ENCODE measurements at regions not wholly inside any gene's neighbourhood (a gene's known extent, or its start where the extent isn't known, plus 50 kb on each side); places are given as distances from the start of the nearest gene placed in this dataset.

DNA sequence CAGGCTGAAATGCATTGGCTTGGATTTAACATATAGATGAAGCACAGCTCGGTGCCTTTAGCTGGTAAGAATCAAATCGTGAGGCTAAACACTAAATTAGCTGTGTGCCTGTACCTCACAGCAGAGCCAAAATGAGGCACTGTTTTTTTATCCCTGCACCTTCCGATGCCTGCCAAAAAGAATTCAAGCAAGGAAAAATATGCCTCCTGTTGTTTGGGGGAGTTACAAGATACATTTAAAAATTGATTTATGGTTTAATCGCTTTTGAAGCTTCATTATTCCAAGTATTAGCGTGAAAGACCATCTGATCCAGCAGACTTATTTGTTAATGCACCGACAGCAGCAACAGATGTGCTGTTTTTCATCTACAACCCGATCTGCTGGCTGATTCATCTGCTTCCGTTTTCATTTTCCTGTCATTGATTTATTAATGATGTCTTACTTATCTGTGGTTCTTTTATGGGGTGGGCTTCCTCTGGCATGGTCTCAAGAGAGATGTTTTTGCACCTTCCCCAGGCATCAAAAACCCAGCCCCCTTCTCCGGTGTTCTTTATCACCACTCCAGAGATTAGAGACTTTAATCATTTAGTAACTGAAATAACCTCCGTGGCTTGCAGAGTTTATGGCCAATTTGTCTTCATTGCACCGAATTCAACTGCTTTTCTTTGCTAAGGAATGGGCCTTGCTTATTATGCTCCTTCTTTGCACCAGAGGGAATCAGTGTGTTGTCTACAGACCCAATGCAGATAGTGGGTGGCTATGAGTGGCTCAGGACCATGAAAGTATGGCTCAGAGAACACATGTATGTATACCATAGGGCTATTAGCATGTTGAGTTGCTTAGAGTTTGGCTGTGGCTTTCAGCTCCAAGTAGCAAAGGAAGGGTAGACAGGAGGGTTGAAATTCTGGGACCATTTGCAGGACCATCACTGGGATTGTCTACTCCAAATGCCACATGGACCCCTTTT is 166.8 kb upstream of the TMEM260 start:
- Mint-ChIP-seq H3K36me3 (no peaks in the 10 kb centered on the region), H3K4me1 (no peaks in the 10 kb centered on the region), H3K27ac (no peak overlapping the region), H3K4me3 (no peak overlapping the region), H3K27me3 (ENCODE audit: low read depth) (no peaks in the 10 kb centered on the region), H3K9me3 (peaks cover 9% of the 10 kb centered on the region)
- ATAC-seq, result no peak
- ChIA-PET POLR2A (no interaction called here), CTCF (no interaction called here)
- DNase-seq (ENCODE audit: low spot score), result no peak
- TF ChIP-seq, protein P1, sequence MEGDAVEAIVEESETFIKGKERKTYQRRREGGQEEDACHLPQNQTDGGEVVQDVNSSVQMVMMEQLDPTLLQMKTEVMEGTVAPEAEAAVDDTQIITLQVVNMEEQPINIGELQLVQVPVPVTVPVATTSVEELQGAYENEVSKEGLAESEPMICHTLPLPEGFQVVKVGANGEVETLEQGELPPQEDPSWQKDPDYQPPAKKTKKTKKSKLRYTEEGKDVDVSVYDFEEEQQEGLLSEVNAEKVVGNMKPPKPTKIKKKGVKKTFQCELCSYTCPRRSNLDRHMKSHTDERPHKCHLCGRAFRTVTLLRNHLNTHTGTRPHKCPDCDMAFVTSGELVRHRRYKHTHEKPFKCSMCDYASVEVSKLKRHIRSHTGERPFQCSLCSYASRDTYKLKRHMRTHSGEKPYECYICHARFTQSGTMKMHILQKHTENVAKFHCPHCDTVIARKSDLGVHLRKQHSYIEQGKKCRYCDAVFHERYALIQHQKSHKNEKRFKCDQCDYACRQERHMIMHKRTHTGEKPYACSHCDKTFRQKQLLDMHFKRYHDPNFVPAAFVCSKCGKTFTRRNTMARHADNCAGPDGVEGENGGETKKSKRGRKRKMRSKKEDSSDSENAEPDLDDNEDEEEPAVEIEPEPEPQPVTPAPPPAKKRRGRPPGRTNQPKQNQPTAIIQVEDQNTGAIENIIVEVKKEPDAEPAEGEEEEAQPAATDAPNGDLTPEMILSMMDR (IDR thresholded peaks at IDR 0.05), result no peak
- TF ChIP-seq SOX15 (CRISPR knock-in tag; IDR thresholded peaks at IDR 0.05), result no peak

DNA sequence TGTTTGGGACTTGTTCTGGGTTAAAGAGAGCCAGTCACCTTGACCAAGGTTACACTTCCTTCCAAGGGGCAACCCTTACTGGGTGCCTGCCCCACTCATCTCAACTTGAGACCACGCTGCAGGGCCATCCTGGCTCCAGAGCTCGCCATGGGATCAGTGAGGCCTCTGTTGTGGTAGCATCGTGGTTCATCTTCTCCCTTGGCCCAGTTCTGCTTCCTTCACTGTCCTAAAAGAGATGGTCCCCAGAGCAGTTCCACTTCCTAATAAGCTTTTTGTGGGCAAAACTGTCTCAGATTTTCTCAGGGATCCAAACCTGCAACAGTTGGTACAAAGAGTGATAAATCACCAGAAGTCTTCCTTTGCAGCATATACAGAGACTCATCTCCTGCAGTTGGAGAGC is 165.9 kb upstream of the TMEM260 start:
- POLR2A ChIA-PET, result no interaction called here

More for the DNA sequence above, 165.9 kb upstream of the TMEM260 start:
- TF ChIP-seq ZNF219 (CRISPR knock-in tag; IDR thresholded peaks at IDR 0.05; ENCODE audit: borderline replicate concordance), result no peak
- no peak for TF ChIP-seq RELA (CRISPR knock-in tag; IDR thresholded peaks at IDR 0.05; ENCODE audit: borderline replicate concordance)
- no peak for TF ChIP-seq NR1H2 (CRISPR knock-in tag; IDR thresholded peaks at IDR 0.05)
- TF ChIP-seq, protein P2, sequence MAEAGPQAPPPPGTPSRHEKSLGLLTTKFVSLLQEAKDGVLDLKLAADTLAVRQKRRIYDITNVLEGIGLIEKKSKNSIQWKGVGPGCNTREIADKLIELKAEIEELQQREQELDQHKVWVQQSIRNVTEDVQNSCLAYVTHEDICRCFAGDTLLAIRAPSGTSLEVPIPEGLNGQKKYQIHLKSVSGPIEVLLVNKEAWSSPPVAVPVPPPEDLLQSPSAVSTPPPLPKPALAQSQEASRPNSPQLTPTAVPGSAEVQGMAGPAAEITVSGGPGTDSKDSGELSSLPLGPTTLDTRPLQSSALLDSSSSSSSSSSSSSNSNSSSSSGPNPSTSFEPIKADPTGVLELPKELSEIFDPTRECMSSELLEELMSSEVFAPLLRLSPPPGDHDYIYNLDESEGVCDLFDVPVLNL (CRISPR knock-in tag; IDR thresholded peaks at IDR 0.05; ENCODE audit: borderline replicate concordance, low read depth), result no peak
- TF ChIP-seq NFATC4 (CRISPR knock-in tag; IDR thresholded peaks at IDR 0.05), result no peak
- no peak for TF ChIP-seq OVOL2 (CRISPR knock-in tag; IDR thresholded peaks at IDR 0.05; ENCODE audit: borderline replicate concordance)
- no peak for TF ChIP-seq SOX15 (CRISPR knock-in tag; IDR thresholded peaks at IDR 0.05)
- TF ChIP-seq, protein P3, sequence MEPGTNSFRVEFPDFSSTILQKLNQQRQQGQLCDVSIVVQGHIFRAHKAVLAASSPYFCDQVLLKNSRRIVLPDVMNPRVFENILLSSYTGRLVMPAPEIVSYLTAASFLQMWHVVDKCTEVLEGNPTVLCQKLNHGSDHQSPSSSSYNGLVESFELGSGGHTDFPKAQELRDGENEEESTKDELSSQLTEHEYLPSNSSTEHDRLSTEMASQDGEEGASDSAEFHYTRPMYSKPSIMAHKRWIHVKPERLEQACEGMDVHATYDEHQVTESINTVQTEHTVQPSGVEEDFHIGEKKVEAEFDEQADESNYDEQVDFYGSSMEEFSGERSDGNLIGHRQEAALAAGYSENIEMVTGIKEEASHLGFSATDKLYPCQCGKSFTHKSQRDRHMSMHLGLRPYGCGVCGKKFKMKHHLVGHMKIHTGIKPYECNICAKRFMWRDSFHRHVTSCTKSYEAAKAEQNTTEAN (CRISPR knock-in tag; IDR thresholded peaks at IDR 0.05), result no peak
- TF ChIP-seq, protein P4, sequence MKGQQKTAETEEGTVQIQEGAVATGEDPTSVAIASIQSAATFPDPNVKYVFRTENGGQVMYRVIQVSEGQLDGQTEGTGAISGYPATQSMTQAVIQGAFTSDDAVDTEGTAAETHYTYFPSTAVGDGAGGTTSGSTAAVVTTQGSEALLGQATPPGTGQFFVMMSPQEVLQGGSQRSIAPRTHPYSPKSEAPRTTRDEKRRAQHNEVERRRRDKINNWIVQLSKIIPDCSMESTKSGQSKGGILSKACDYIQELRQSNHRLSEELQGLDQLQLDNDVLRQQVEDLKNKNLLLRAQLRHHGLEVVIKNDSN (CRISPR knock-in tag; IDR thresholded peaks at IDR 0.05), result no peak
- TF ChIP-seq ZNF671 (CRISPR knock-in tag; IDR thresholded peaks at IDR 0.05), result no peak
- TF ChIP-seq, protein P5, sequence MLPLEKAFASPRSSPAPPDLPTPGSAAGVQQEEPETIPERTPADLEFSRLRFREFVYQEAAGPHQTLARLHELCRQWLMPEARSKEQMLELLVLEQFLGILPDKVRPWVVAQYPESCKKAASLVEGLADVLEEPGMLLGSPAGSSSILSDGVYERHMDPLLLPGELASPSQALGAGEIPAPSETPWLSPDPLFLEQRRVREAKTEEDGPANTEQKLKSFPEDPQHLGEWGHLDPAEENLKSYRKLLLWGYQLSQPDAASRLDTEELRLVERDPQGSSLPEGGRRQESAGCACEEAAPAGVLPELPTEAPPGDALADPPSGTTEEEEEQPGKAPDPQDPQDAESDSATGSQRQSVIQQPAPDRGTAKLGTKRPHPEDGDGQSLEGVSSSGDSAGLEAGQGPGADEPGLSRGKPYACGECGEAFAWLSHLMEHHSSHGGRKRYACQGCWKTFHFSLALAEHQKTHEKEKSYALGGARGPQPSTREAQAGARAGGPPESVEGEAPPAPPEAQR (CRISPR knock-in tag; IDR thresholded peaks at IDR 0.05), result no peak
- TF ChIP-seq SP1 (CRISPR knock-in tag; conservative IDR thresholded peaks at IDR 0.05), result no peak
- TF ChIP-seq, protein P6, sequence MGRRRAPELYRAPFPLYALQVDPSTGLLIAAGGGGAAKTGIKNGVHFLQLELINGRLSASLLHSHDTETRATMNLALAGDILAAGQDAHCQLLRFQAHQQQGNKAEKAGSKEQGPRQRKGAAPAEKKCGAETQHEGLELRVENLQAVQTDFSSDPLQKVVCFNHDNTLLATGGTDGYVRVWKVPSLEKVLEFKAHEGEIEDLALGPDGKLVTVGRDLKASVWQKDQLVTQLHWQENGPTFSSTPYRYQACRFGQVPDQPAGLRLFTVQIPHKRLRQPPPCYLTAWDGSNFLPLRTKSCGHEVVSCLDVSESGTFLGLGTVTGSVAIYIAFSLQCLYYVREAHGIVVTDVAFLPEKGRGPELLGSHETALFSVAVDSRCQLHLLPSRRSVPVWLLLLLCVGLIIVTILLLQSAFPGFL (CRISPR knock-in tag; IDR thresholded peaks at IDR 0.05; ENCODE audit: borderline replicate concordance), result no peak
- TF ChIP-seq, protein P7, sequence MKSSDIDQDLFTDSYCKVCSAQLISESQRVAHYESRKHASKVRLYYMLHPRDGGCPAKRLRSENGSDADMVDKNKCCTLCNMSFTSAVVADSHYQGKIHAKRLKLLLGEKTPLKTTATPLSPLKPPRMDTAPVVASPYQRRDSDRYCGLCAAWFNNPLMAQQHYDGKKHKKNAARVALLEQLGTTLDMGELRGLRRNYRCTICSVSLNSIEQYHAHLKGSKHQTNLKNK (CRISPR knock-in tag; IDR thresholded peaks at IDR 0.05), result no peak
- Mint-ChIP-seq H3K27ac (no peak overlapping the region), H3K27me3 (ENCODE audit: low read depth) (no peaks in the 10 kb centered on the region), H3K4me1 (no peaks in the 10 kb centered on the region), H3K36me3 (no peaks in the 10 kb centered on the region), H3K4me3 (no peak overlapping the region), H3K9me3 (peaks cover 14% of the 10 kb centered on the region)
- CTCF ChIA-PET, result no interaction called here
- ATAC-seq (no peak), DNase-seq (ENCODE audit: low spot score) (no peak)

Measured in WTC11 (cell line).